ENCODE measurements at regions not wholly inside any gene's neighbourhood (a gene's known extent, or its start where the extent isn't known, plus 50 kb on each side); places are given as distances from the start of the nearest gene placed in this dataset.

GRCh38 chrX:124203311-124203710 lies 129.1 kb upstream of the TEX13D start:
- no peak overlapping the region for H3K9ac ChIP-seq (ENCODE audit: low read depth, low read length)
- H3K36me3 ChIP-seq (ENCODE audit: insufficient read depth, low read length), result no peaks in the 10 kb centered on the region
- no peak for TF ChIP-seq CTCF (IDR thresholded peaks at IDR 0.05; ENCODE audit: borderline replicate concordance, extremely low read depth, low read length, poor library complexity, severe bottlenecking)
- TF ChIP-seq EZH2 (IDR thresholded peaks at IDR 0.05; ENCODE audit: borderline replicate concordance, low read depth, low read length, severe bottlenecking), result no peak
- H3K27me3 ChIP-seq (ENCODE audit: insufficient read depth, low read length, poor library complexity), result no peaks in the 10 kb centered on the region
- no peak overlapping the region for H3K4me2 ChIP-seq (ENCODE audit: insufficient read depth, low read length)
- H3K4me1 ChIP-seq (ENCODE audit: insufficient read depth, low read length), result peaks cover 13% of the 10 kb centered on the region
- no peak overlapping the region for H3K27ac ChIP-seq (ENCODE audit: low read length)
- no peak for ATAC-seq (ENCODE audit: insufficient read depth, low read depth)
- no peaks in the 10 kb centered on the region for H4K20me1 ChIP-seq (ENCODE audit: insufficient read depth, low read length)
- no peaks in the 10 kb centered on the region for H3K9me3 ChIP-seq (ENCODE audit: insufficient read depth, low read length, severe bottlenecking)
- no peaks in the 10 kb centered on the region for H3K79me2 ChIP-seq (ENCODE audit: insufficient read depth, low read length)
- no peak overlapping the region for H3K4me3 ChIP-seq (ENCODE audit: low read depth in 1 of 2, low read length in 2 of 2)
- no peak overlapping the region for H2AFZ ChIP-seq (ENCODE audit: low read depth, low read length)
- DNase-seq, result no peak

DNA sequence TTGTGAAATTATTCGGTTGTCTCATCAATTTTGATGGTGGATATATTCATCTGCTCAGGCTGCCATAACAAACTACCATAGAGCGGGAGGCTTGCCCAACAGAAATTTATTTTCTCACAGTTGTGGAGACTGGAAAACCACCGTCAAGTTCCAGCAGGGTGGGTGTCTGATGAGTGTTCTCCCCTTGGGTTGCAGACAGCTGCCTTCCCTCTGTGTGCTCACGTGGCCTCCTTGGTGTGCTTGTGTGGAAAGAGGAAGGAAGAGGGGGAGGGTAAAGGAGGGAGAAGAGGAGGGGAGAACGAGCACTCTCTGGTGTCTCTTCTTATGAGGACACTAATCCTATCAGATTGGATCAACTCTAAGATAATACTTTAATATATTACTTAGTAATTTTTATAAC lies 123.8 kb upstream of the TEX13D start:
- DNase-seq (peak; percentile 83), ATAC-seq (ENCODE audit: insufficient read depth, low read depth) (peak; percentile 84)
- no peak for TF ChIP-seq EZH2 (IDR thresholded peaks at IDR 0.05; ENCODE audit: borderline replicate concordance, low read depth, low read length, severe bottlenecking)
- no peak for TF ChIP-seq CTCF (IDR thresholded peaks at IDR 0.05; ENCODE audit: borderline replicate concordance, extremely low read depth, low read length, poor library complexity, severe bottlenecking)
- Histone ChIP-seq H3K27ac (ENCODE audit: low read length) (peak overlapping the region; percentile 87), H2AFZ (ENCODE audit: low read depth, low read length) (no peak overlapping the region), H3K9me3 (ENCODE audit: insufficient read depth, low read length, severe bottlenecking) (no peaks in the 10 kb centered on the region), H3K79me2 (ENCODE audit: insufficient read depth, low read length) (no peaks in the 10 kb centered on the region), H3K4me1 (ENCODE audit: insufficient read depth, low read length) (peaks cover 65% of the 10 kb centered on the region), H3K27me3 (ENCODE audit: insufficient read depth, low read length, poor library complexity) (no peaks in the 10 kb centered on the region), H3K36me3 (ENCODE audit: insufficient read depth, low read length) (no peaks in the 10 kb centered on the region), H3K9ac (ENCODE audit: low read depth, low read length) (peak overlapping the region; percentile 47), H3K4me3 (ENCODE audit: low read depth in 1 of 2, low read length in 2 of 2) (no peak overlapping the region), H3K4me2 (ENCODE audit: insufficient read depth, low read length) (peak overlapping the region; percentile 44), H4K20me1 (ENCODE audit: insufficient read depth, low read length) (no peaks in the 10 kb centered on the region)

- no peaks in the 10 kb centered on the region for H3K79me2 ChIP-seq (ENCODE audit: insufficient read depth, low read length)
- no peak overlapping the region for H3K4me2 ChIP-seq (ENCODE audit: insufficient read depth, low read length)
- H3K36me3 ChIP-seq (ENCODE audit: insufficient read depth, low read length), result no peaks in the 10 kb centered on the region
- peaks cover 79% of the 10 kb centered on the region for H3K4me1 ChIP-seq (ENCODE audit: insufficient read depth, low read length)
- no peaks in the 10 kb centered on the region for H4K20me1 ChIP-seq (ENCODE audit: insufficient read depth, low read length)
- no peak overlapping the region for H3K4me3 ChIP-seq (ENCODE audit: low read depth in 1 of 2, low read length in 2 of 2)
- DNase-seq, result no peak
- no peak for ATAC-seq (ENCODE audit: insufficient read depth, low read depth)
- no peaks in the 10 kb centered on the region for H3K27me3 ChIP-seq (ENCODE audit: insufficient read depth, low read length, poor library complexity)
- H3K27ac ChIP-seq (ENCODE audit: low read length), result peak overlapping the region; percentile 76
- H3K9me3 ChIP-seq (ENCODE audit: insufficient read depth, low read length, severe bottlenecking), result no peaks in the 10 kb centered on the region
- TF ChIP-seq CTCF (IDR thresholded peaks at IDR 0.05; ENCODE audit: borderline replicate concordance, extremely low read depth, low read length, poor library complexity, severe bottlenecking) (no peak), EZH2 (IDR thresholded peaks at IDR 0.05; ENCODE audit: borderline replicate concordance, low read depth, low read length, severe bottlenecking) (no peak)
- peak overlapping the region; percentile 34; the same call in 1 of the 2 replicates for H3K9ac ChIP-seq (ENCODE audit: low read depth, low read length)
- H2AFZ ChIP-seq (ENCODE audit: low read depth, low read length), result no peak overlapping the region
Measured at GRCh38 chrX:124209792-124210576, 122.5 kb upstream of the TEX13D start.
